HCT116 (cell line): ENCODE measurements at regions not wholly inside any gene's neighbourhood (a gene's known extent, or its start where the extent isn't known, plus 50 kb on each side); places are given as distances from the start of the nearest gene placed in this dataset.

Source experiments
- ATAC-seq: fragments of 200-7000 bp; cut with Tn5 transposase; 2 replicates; pipeline ENCODE4 v1.9.1; 2020; ENCODE audit warnings: mild to moderate bottlenecking, moderate library complexity
- BruUV-seq: library from RNA; stranded (reverse); fragments of 400-500 nt; replicated peaks from 2 replicates; lab custom pipeline; 2021; lab: Mats Ljungman, UMichigan
- CTCF ChIA-PET: fragments of 300-600 bp; sonication (Branson Sonifier 250); formaldehyde crosslinking; loops from one replicate; lab custom pipeline; 2021; ENCODE audit warnings: antibody characterized with exemption; lab: Charles Lee
- POLR2A ChIA-PET: fragments of 300-600, 350-600 bp; sonication (Branson Sonifier 250); formaldehyde crosslinking; loops from one replicate; lab custom pipeline; 2021; ENCODE audit warnings: antibody characterized with exemption; lab: Charles Lee
- RAD21 ChIA-PET, 2 experiments: fragments of 300-600 bp; sonication (Branson Sonifier 250); formaldehyde crosslinking; loops; one replicate each; lab custom pipeline; 2023; ENCODE audit warnings: low total read pairs in 2 of 2; ENCODE audit not compliant: uncharacterized antibody in 2 of 2, unreplicated experiment in 2 of 2, low non-redundant PET in 1 of 2; lab: Charles Lee
- DNase-seq: peaks from one replicate; pipeline ENCODE4 v3.0.0-alpha.2; 2010; ENCODE audit warnings: low read depth, low spot score
- H2AFZ ChIP-seq: fragments of 200-600 bp; shearing (Covaris generic), sonication (generic); 2 replicates; pipeline ENCODE4 v1.6.1; 2017; ENCODE audit warnings: low read depth, mixed run types, mixed read lengths, antibody characterized with exemption, low read length; ENCODE audit not compliant: poor library complexity, severe bottlenecking
- H3K27ac ChIP-seq: 2 replicates; pipeline ENCODE4 v1.5.1; 2012; ENCODE audit warnings: low read depth, low read length
- H3K27me3 ChIP-seq: fragments of 200-600 bp; sonication (generic); 2 replicates; pipeline ENCODE4 v1.6.1; 2016; ENCODE audit warnings: mixed run types, low read length, mixed read lengths; ENCODE audit not compliant: insufficient read depth
- H3K36me3 ChIP-seq, 2 experiments: fragments of 200-500 bp in 1 of 2; fragments of 200-600 bp in 1 of 2; sonication (Bioruptor generic) in 1 of 2; sonication (generic) in 1 of 2; 2 replicates each; pipeline versions ENCODE4 v1.5.1 to v1.6.1; 2014 to 2016; ENCODE audit warnings: low read length in 2 of 2, inconsistent platforms in 1 of 2, mixed read lengths in 1 of 2, mixed run types in 1 of 2; ENCODE audit not compliant: insufficient read depth in 2 of 2, control insufficient read depth in 1 of 2
- H3K4me1 ChIP-seq, 2 experiments: fragments of 200-600 bp in 1 of 2; sonication (generic) in 1 of 2; 2 replicates each; pipeline versions ENCODE4 v1.5.1 to v1.6.1; 2012 to 2017; ENCODE audit warnings: low read length in 2 of 2, inconsistent platforms in 1 of 2, mild to moderate bottlenecking in 1 of 2, mixed read lengths in 1 of 2, mixed run types in 1 of 2, moderate library complexity in 1 of 2; ENCODE audit not compliant: insufficient read depth in 2 of 2, control insufficient read depth in 1 of 2
- H3K4me2 ChIP-seq: fragments of 200-600 bp; sonication (generic); 2 replicates; pipeline ENCODE4 v1.6.1; 2017; ENCODE audit warnings: mixed run types, low read length, mixed read lengths
- H3K4me3 ChIP-seq, 2 experiments: fragments of 200-600 bp in 1 of 2; sonication (generic) in 1 of 2; replicated peaks in 1 of 2; 2 replicates each; pipeline ENCODE4 v1.5.1; 2011 to 2016; ENCODE audit warnings: low read length in 2 of 2, control low read depth in 1 of 2, low read depth in 1 of 2, mild to moderate bottlenecking in 1 of 2, mixed read lengths in 1 of 2, mixed run types in 1 of 2
- H3K79me2 ChIP-seq: fragments of 200-600 bp; sonication (generic); 2 replicates; pipeline ENCODE4 v1.6.1; 2017; ENCODE audit warnings: mild to moderate bottlenecking, mixed run types, low read length, moderate library complexity, mixed read lengths; ENCODE audit not compliant: insufficient read depth
- H3K9ac ChIP-seq: fragments of 200-600 bp; sonication (generic); 2 replicates; pipeline ENCODE4 v1.6.1; 2016; ENCODE audit warnings: low read length, mixed read lengths
- H3K9me2 ChIP-seq: fragments of 200-600 bp; sonication (generic), shearing (Covaris generic); 2 replicates; pipeline ENCODE4 v1.6.1; 2017; ENCODE audit warnings: mixed run types, mild to moderate bottlenecking, moderate library complexity; ENCODE audit not compliant: insufficient read depth
- H3K9me3 ChIP-seq, 2 experiments: fragments of 200-500 bp in 1 of 2; fragments of 200-600 bp in 1 of 2; sonication (Bioruptor generic) in 1 of 2; sonication (generic) in 1 of 2; 2 replicates each; pipeline ENCODE4 v1.6.1; 2014 to 2017; ENCODE audit warnings: low read length in 2 of 2, mixed read lengths in 2 of 2, inconsistent platforms in 1 of 2, low read depth in 1 of 2, mild to moderate bottlenecking in 1 of 2, mixed run types in 1 of 2, moderate library complexity in 1 of 2; ENCODE audit not compliant: control insufficient read depth in 1 of 2, insufficient read depth in 1 of 2
- H4K20me1 ChIP-seq: fragments of 200-600 bp; sonication (generic), shearing (Covaris generic); 2 replicates; pipeline ENCODE4 v1.6.1; 2017; ENCODE audit warnings: mixed run types, mild to moderate bottlenecking, moderate library complexity; ENCODE audit not compliant: insufficient read depth
- FOSL1 ChIP-seq: IDR thresholded peaks from 2 replicates; pipeline ENCODE4 v1.6.1; 2012; ENCODE audit warnings: low read depth
- JUND ChIP-seq: IDR thresholded peaks from 2 replicates; pipeline ENCODE4 v1.6.1; 2012
- POLR2AphosphoS5 ChIP-seq: IDR thresholded peaks from 2 replicates; pipeline ENCODE4 v1.6.1; 2011; ENCODE audit warnings: mild to moderate bottlenecking, low read depth, low read length, moderate library complexity
- SP1 ChIP-seq: IDR thresholded peaks from 2 replicates; pipeline ENCODE4 v1.6.1; 2012; ENCODE audit warnings: low read depth
- TCF7L2 ChIP-seq: IDR thresholded peaks from 2 replicates; pipeline ENCODE4 v1.7.0; 2011; ENCODE audit warnings: borderline replicate concordance, inconsistent platforms; ENCODE audit not compliant: insufficient read depth, insufficient read length; ENCODE audit errors: extremely low read depth
- YY1 ChIP-seq: IDR thresholded peaks from 2 replicates; pipeline ENCODE4 v1.6.1; 2011; ENCODE audit warnings: low read length, low read depth, moderate library complexity, mild to moderate bottlenecking; ENCODE audit not compliant: insufficient replicate concordance; ENCODE audit errors: extremely low read depth
- intact Hi-C: fragments of 100-400 bp; cut with micrococcal nuclease; formaldehyde crosslinking; loops from 2 replicates; pipeline ENCODE4 v1.10.0; 2022
- TF ChIP-seq, protein P1 (sequence below): IDR thresholded peaks from 2 replicates; pipeline ENCODE4 v1.6.1; 2012; ENCODE audit warnings: low read depth

DNA sequence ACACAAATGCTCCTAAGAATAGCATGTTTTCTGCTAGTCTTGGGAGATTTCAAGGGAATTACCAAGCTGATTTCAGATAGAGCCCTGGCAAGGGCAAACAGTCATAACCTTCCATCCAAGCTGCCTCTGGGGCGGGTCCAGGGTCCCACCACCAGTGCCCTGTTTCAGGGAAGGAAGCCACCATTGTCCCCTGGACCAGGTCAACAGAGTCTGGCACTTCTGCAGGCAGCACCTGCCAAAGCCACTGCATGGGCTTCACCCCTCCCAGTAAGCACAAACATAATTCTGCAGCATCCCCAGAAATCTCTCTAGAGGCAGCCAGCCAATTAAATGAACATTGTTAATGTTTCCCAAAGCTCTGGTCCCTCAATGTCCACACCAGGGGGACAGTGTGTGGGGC lies 143.0 kb downstream of the SALL1 start:
- ChIA-PET CTCF (no interaction called here), POLR2A (no interaction called here), RAD21 (no interaction called here)

More for the DNA sequence above, 143.0 kb downstream of the SALL1 start:
- no peak overlapping the region for H3K4me2 ChIP-seq
- H3K27ac ChIP-seq, result no peak overlapping the region
- intact Hi-C loops, result no loop called here
- H3K9me3 ChIP-seq, result no peaks in the 10 kb centered on the region
- DNase-seq (no peak), ATAC-seq (no peak)
- H3K9me2 ChIP-seq, result no peaks in the 10 kb centered on the region
- TF ChIP-seq FOSL1 (no peak), JUND (no peak), TCF7L2 (no peak), SP1 (no peak), POLR2AphosphoS5 (no peak), YY1 (no peak)
- TF ChIP-seq, protein P1, sequence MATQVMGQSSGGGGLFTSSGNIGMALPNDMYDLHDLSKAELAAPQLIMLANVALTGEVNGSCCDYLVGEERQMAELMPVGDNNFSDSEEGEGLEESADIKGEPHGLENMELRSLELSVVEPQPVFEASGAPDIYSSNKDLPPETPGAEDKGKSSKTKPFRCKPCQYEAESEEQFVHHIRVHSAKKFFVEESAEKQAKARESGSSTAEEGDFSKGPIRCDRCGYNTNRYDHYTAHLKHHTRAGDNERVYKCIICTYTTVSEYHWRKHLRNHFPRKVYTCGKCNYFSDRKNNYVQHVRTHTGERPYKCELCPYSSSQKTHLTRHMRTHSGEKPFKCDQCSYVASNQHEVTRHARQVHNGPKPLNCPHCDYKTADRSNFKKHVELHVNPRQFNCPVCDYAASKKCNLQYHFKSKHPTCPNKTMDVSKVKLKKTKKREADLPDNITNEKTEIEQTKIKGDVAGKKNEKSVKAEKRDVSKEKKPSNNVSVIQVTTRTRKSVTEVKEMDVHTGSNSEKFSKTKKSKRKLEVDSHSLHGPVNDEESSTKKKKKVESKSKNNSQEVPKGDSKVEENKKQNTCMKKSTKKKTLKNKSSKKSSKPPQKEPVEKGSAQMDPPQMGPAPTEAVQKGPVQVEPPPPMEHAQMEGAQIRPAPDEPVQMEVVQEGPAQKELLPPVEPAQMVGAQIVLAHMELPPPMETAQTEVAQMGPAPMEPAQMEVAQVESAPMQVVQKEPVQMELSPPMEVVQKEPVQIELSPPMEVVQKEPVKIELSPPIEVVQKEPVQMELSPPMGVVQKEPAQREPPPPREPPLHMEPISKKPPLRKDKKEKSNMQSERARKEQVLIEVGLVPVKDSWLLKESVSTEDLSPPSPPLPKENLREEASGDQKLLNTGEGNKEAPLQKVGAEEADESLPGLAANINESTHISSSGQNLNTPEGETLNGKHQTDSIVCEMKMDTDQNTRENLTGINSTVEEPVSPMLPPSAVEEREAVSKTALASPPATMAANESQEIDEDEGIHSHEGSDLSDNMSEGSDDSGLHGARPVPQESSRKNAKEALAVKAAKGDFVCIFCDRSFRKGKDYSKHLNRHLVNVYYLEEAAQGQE, result no peak
- no peak overlapping the region for H3K4me3 ChIP-seq
- peaks cover 10% of the 10 kb centered on the region for H3K27me3 ChIP-seq
- no peaks in the 10 kb centered on the region for H4K20me1 ChIP-seq
- no peak overlapping the region for H2AFZ ChIP-seq
- H3K36me3 ChIP-seq, result no peaks in the 10 kb centered on the region
- H3K9ac ChIP-seq, result no peak overlapping the region
- no peaks in the 10 kb centered on the region for H3K79me2 ChIP-seq
- H3K4me1 ChIP-seq, result no peaks in the 10 kb centered on the region
- BruUV-seq, result no TSS peak
